ENCODE measurements at regions not wholly inside any gene's neighbourhood (a gene's known extent, or its start where the extent isn't known, plus 50 kb on each side); places are given as distances from the start of the nearest gene placed in this dataset.
"Not testable (repeated sequence)": the region's sequence is repeated elsewhere in the genome, so short reads cannot be mapped to it uniquely, and the experiment has no call there.

GRCh38 chr15:70593795-70594194 lies 169.6 kb downstream of the UACA start:
- Histone ChIP-seq H3K36me3 (no peaks in the 10 kb centered on the region), H3K27ac (no peak overlapping the region), H3K9me3 (no peaks in the 10 kb centered on the region), H3K27me3 (no peaks in the 10 kb centered on the region), H3K4me1 (no peaks in the 10 kb centered on the region), H3K4me3 (no peak overlapping the region)
- no peak for TF ChIP-seq CTCF (IDR thresholded peaks at IDR 0.05)
- no peak for TF ChIP-seq POLR2A (IDR thresholded peaks at IDR 0.05)
- no peak for DNase-seq
- intact Hi-C loops (cut with DNase I; ENCODE audit: low total_unique reads), result no loop called here

GRCh38 chr15:70589728-70590127 lies 173.6 kb downstream of the UACA start:
- Histone ChIP-seq H3K27ac (no peak overlapping the region), H3K4me3 (no peak overlapping the region), H3K9me3 (no peaks in the 10 kb centered on the region), H3K27me3 (no peaks in the 10 kb centered on the region), H3K4me1 (no peaks in the 10 kb centered on the region), H3K36me3 (no peaks in the 10 kb centered on the region)
- DNase-seq, result no peak
- TF ChIP-seq CTCF (IDR thresholded peaks at IDR 0.05) (no peak), POLR2A (IDR thresholded peaks at IDR 0.05) (no peak)
- intact Hi-C loops (cut with DNase I; ENCODE audit: low total_unique reads), result no loop called here

GRCh38 chr15:70589221-70589620 lies 174.1 kb downstream of the UACA start:
- Histone ChIP-seq H3K36me3 (no peaks in the 10 kb centered on the region), H3K27me3 (no peaks in the 10 kb centered on the region), H3K9me3 (no peaks in the 10 kb centered on the region), H3K4me3 (no peak overlapping the region), H3K27ac (no peak overlapping the region), H3K4me1 (no peaks in the 10 kb centered on the region)
- no peak for TF ChIP-seq POLR2A (IDR thresholded peaks at IDR 0.05)
- no peak for TF ChIP-seq CTCF (IDR thresholded peaks at IDR 0.05)
- intact Hi-C loops (cut with DNase I; ENCODE audit: low total_unique reads), result no loop called here
- no peak for DNase-seq

- H3K27me3 ChIP-seq, result no peaks in the 10 kb centered on the region
- no peak for DNase-seq
- no peak overlapping the region for H3K27ac ChIP-seq
- no peaks in the 10 kb centered on the region for H3K4me1 ChIP-seq
- intact Hi-C loops (cut with DNase I; ENCODE audit: low total_unique reads), result no loop called here
- no peaks in the 10 kb centered on the region for H3K9me3 ChIP-seq
- TF ChIP-seq CTCF (IDR thresholded peaks at IDR 0.05) (no peak), POLR2A (IDR thresholded peaks at IDR 0.05) (no peak)
- no peaks in the 10 kb centered on the region for H3K36me3 ChIP-seq
- no peak overlapping the region for H3K4me3 ChIP-seq
Observed at GRCh38 chr15:70588613-70589012, 174.7 kb downstream of the UACA start.

GRCh38 chr15:70587896-70588567 lies 175.3 kb downstream of the UACA start:
- no peak overlapping the region for H3K27ac ChIP-seq
- DNase-seq, result no peak
- intact Hi-C loops (cut with DNase I; ENCODE audit: low total_unique reads), result no loop called here
- no peaks in the 10 kb centered on the region for H3K27me3 ChIP-seq
- no peaks in the 10 kb centered on the region for H3K4me1 ChIP-seq
- H3K4me3 ChIP-seq, result no peak overlapping the region
- H3K9me3 ChIP-seq, result no peaks in the 10 kb centered on the region
- no peaks in the 10 kb centered on the region for H3K36me3 ChIP-seq
- TF ChIP-seq CTCF (IDR thresholded peaks at IDR 0.05) (no peak), POLR2A (IDR thresholded peaks at IDR 0.05) (no peak)

DNA sequence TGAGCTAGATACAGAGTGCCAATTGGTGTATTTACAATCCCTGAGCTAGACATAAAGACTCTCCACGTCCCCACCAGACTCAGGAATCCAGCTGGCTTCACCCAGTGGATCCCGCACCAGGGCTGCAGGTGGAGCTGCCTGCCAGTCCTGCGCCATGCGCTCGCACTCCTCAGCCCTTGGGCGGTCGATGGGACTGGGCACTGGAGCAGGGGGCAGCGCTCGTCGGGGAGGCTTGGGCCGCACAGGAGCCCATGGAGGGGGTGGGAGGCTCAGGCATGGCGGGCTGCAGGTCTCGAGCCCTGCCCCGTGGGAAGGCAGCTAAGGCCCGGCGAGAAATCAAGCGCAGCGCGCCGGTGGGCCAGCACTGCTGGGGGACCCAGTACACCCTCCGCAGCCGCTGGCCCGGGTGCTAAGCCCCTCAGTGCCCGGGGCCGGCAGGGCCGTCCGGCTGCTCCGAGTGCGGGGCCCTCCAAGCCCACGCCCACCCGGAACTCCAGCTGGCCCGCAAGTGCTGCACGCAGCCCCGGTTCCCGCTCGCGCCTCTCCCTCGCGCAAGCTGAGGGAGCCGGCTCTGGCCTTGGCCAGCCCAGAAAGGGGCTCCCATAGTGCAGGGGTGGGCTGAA lies 176.2 kb downstream of the UACA start:
- H3K9me3 ChIP-seq; H3K27me3 ChIP-seq; H3K4me3 ChIP-seq; H3K4me1 ChIP-seq; DNase-seq; H3K27ac ChIP-seq; H3K36me3 ChIP-seq; intact Hi-C loops (cut with DNase I; ENCODE audit: low total_unique reads): not testable (repeated sequence)
